Posterior cingulate gyrus (tissue), 11 donors: ENCODE measurements at regions not wholly inside any gene's neighbourhood (a gene's known extent, or its start where the extent isn't known, plus 50 kb on each side); places are given as distances from the start of the nearest gene placed in this dataset.
"Not testable (repeated sequence)": the region's sequence is repeated elsewhere in the genome, so short reads cannot be mapped to it uniquely, and the experiment has no call there.

ENCODE experiments used
- DNase-seq, 10 donors: peaks; one replicate each; pipeline versions ENCODE4 v3.0.0 to v3.0.0-alpha.2; 2020 to 2021; ENCODE audit warnings: mixed read lengths in 3 of 10
- intact Hi-C: fragments of 100-400 bp; cut with DNase I; formaldehyde crosslinking; loops from one replicate; pipeline ENCODE4 v1.15.1; 2023

- peak in 8 of 10 donors; percentile 20 to 90 (median 31) for DNase-seq
- intact Hi-C loops: no loop called here
Measured at GRCh38 chr15:81749716-81750375, 296.0 kb downstream of the MEX3B start.

- intact Hi-C loops: no loop called here
- no peak for DNase-seq
Measured at GRCh38 chr15:81747482-81747881, 298.3 kb downstream of the MEX3B start.

GRCh38 chr15:81747026-81747425 lies 298.8 kb downstream of the MEX3B start:
- DNase-seq: no peak
- intact Hi-C loops: no loop called here

GRCh38 chr15:81744364-81744763 lies 301.5 kb downstream of the MEX3B start:
- intact Hi-C loops: no loop called here
- no peak for DNase-seq

- DNase-seq: no peak
- intact Hi-C loops: no loop called here
Measured at GRCh38 chr15:81740416-81740815, 305.4 kb downstream of the MEX3B start.

GRCh38 chr15:81729340-81729739 lies 316.5 kb downstream of the MEX3B start:
- DNase-seq: no peak
- intact Hi-C loops: no loop called here

GRCh38 chr15:81728726-81729125 lies 317.1 kb downstream of the MEX3B start:
- no peak for DNase-seq
- intact Hi-C loops: no loop called here

GRCh38 chr15:81725590-81725989 lies 320.2 kb downstream of the MEX3B start:
- no peak for DNase-seq
- intact Hi-C loops: no loop called here

- DNase-seq: no peak
- intact Hi-C loops: no loop called here
Measured at GRCh38 chr15:81724536-81724935, 321.3 kb downstream of the MEX3B start.

GRCh38 chr15:81723701-81724100 lies 322.1 kb downstream of the MEX3B start:
- intact Hi-C loops: no loop called here
- peak in 1 of 10 donors; percentile 44 for DNase-seq

GRCh38 chr15:81723113-81723651 lies 322.6 kb downstream of the MEX3B start:
- DNase-seq: no peak
- intact Hi-C loops: no loop called here

- DNase-seq, intact Hi-C loops: not testable (repeated sequence)
Measured at GRCh38 chr15:81716468-81716867, 329.4 kb downstream of the MEX3B start.

- intact Hi-C loops: no loop called here
- DNase-seq: no peak
Measured at GRCh38 chr15:81710328-81710727, 335.5 kb downstream of the MEX3B start.

- intact Hi-C loops, DNase-seq: not testable (repeated sequence)
Measured at GRCh38 chr15:81706816-81707346, 332.9 kb upstream of the TMC3 start.

GRCh38 chr15:81705727-81706126 lies 331.7 kb upstream of the TMC3 start:
- DNase-seq, intact Hi-C loops: not testable (repeated sequence)

- intact Hi-C loops: no loop called here
- no peak for DNase-seq
Measured at GRCh38 chr15:81686021-81686420, 312.0 kb upstream of the TMC3 start.

GRCh38 chr15:81685237-81685636 lies 311.2 kb upstream of the TMC3 start:
- intact Hi-C loops: no loop called here
- no peak for DNase-seq

- no peak for DNase-seq
- intact Hi-C loops: no loop called here
Measured at GRCh38 chr15:81680829-81681228, 306.8 kb upstream of the TMC3 start.

- DNase-seq: no peak
- intact Hi-C loops: no loop called here
Measured at GRCh38 chr15:81666839-81667238, 292.8 kb upstream of the TMC3 start.

GRCh38 chr15:81660976-81661375 lies 287.0 kb upstream of the TMC3 start:
- no peak for DNase-seq

GRCh38 chr15:81653259-81653658 lies 279.2 kb upstream of the TMC3 start:
- no peak for DNase-seq
- intact Hi-C loops: no loop called here

More at GRCh38 chr15:81660976-81661375, 287.0 kb upstream of the TMC3 start:
- intact Hi-C loops: no loop called here

GRCh38 chr15:81645470-81645869 lies 271.5 kb upstream of the TMC3 start:
- no peak for DNase-seq
- intact Hi-C loops: no loop called here
